H9 (cell line): ENCODE measurements at regions not wholly inside any gene's neighbourhood (a gene's known extent, or its start where the extent isn't known, plus 50 kb on each side); places are given as distances from the start of the nearest gene placed in this dataset.
A peak's percentile ranks its signal among the peaks of the same experiment; 100 is the strongest.

Experiments used
- DNase-seq: peaks from one replicate; pipeline ENCODE4 v3.0.0-alpha.2; 2017
- H2AFZ ChIP-seq: one replicate; pipeline ENCODE4 v1.6.1; 2013; ENCODE audit warnings: mild to moderate bottlenecking, low read length, control low read depth, moderate library complexity
- H2AK5ac ChIP-seq: 2 replicates; pipeline ENCODE4 v1.6.1; 2013; ENCODE audit warnings: low read length, control low read depth, mixed read lengths; ENCODE audit not compliant: insufficient read length
- H2BK120ac ChIP-seq: one replicate; pipeline ENCODE4 v1.6.1; 2013; ENCODE audit warnings: low read depth, mild to moderate bottlenecking, low read length, control low read depth, inconsistent platforms; ENCODE audit not compliant: poor library complexity, severe bottlenecking
- H2BK12ac ChIP-seq: 2 replicates; pipeline ENCODE4 v1.6.1; 2013; ENCODE audit warnings: low read length, control low read depth, mixed read lengths, low read depth; ENCODE audit not compliant: insufficient read length
- H2BK15ac ChIP-seq: 2 replicates; pipeline ENCODE4 v1.6.1; 2013; ENCODE audit warnings: low read depth, low read length, control low read depth
- H2BK20ac ChIP-seq: one replicate; pipeline ENCODE4 v1.6.1; 2013; ENCODE audit warnings: low read depth, mild to moderate bottlenecking, low read length, control low read depth, inconsistent platforms; ENCODE audit not compliant: poor library complexity, severe bottlenecking
- H2BK5ac ChIP-seq: 2 replicates; pipeline ENCODE4 v1.6.1; 2013; ENCODE audit warnings: low read length, control low read depth, mixed read lengths; ENCODE audit not compliant: insufficient read length
- H3K14ac ChIP-seq: 2 replicates; pipeline ENCODE4 v1.6.1; 2013; ENCODE audit warnings: low read length, control low read depth; ENCODE audit not compliant: insufficient read depth
- H3K18ac ChIP-seq: 2 replicates; pipeline ENCODE4 v1.6.1; 2013; ENCODE audit warnings: low read depth, mild to moderate bottlenecking, mixed read lengths, low read length, control low read depth; ENCODE audit not compliant: insufficient read length
- H3K23ac ChIP-seq: 2 replicates; pipeline ENCODE4 v1.6.1; 2013; ENCODE audit warnings: low read length, control low read depth, mixed read lengths, low read depth; ENCODE audit not compliant: insufficient read length
- H3K23me2 ChIP-seq: 2 replicates; pipeline ENCODE4 v1.6.1; 2013; ENCODE audit warnings: low read depth, mild to moderate bottlenecking, mixed read lengths, low read length, control low read depth; ENCODE audit not compliant: insufficient read length, poor library complexity, severe bottlenecking
- H3K27ac ChIP-seq: 2 replicates; pipeline ENCODE4 v1.5.1; 2013; ENCODE audit warnings: low read length, control low read depth, mixed read lengths, low read depth; ENCODE audit not compliant: insufficient read length
- H3K27me3 ChIP-seq: 2 replicates; pipeline ENCODE4 v1.6.1; 2013; ENCODE audit warnings: low read length, control low read depth, inconsistent platforms; ENCODE audit not compliant: insufficient read depth
- H3K4ac ChIP-seq: 2 replicates; pipeline ENCODE4 v1.6.1; 2013; ENCODE audit warnings: low read depth, mild to moderate bottlenecking, control low read depth, inconsistent platforms, low read length, moderate library complexity
- H3K4me1 ChIP-seq: 2 replicates; pipeline ENCODE4 v1.6.1; 2013; ENCODE audit warnings: low read length, control low read depth, inconsistent platforms; ENCODE audit not compliant: insufficient read depth
- H3K4me2 ChIP-seq: 2 replicates; pipeline ENCODE4 v1.6.1; 2013; ENCODE audit warnings: low read length, control low read depth, mixed read lengths; ENCODE audit not compliant: insufficient read length, insufficient read depth
- H3K56ac ChIP-seq: 2 replicates; pipeline ENCODE4 v1.6.1; 2013; ENCODE audit warnings: low read depth, mild to moderate bottlenecking, mixed read lengths, low read length, control low read depth; ENCODE audit not compliant: insufficient read length
- H3K79me1 ChIP-seq: 2 replicates; pipeline ENCODE4 v1.6.1; 2013; ENCODE audit warnings: low read depth, mild to moderate bottlenecking, moderate library complexity, low read length, control low read depth, inconsistent platforms; ENCODE audit not compliant: insufficient read depth, poor library complexity, severe bottlenecking
- H3K79me2 ChIP-seq: 2 replicates; pipeline ENCODE4 v1.6.1; 2013; ENCODE audit warnings: low read length, control low read depth, inconsistent platforms; ENCODE audit not compliant: insufficient read depth
- H3K9ac ChIP-seq: 2 replicates; pipeline ENCODE4 v1.6.1; 2013; ENCODE audit warnings: low read length, control low read depth, mixed read lengths; ENCODE audit not compliant: insufficient read length; ENCODE audit errors: extremely low read depth
- H3K9me3 ChIP-seq: one replicate; pipeline ENCODE4 v1.6.1; 2013; ENCODE audit warnings: low read depth, low read length, inconsistent platforms; ENCODE audit not compliant: control insufficient read depth
- H3T11ph ChIP-seq: one replicate; pipeline ENCODE4 v1.6.1; 2013; ENCODE audit warnings: mild to moderate bottlenecking, low read length, control low read depth, inconsistent platforms
- H4K20me1 ChIP-seq: one replicate; pipeline ENCODE4 v1.6.1; 2013; ENCODE audit not compliant: control insufficient read depth, insufficient read length, insufficient read depth
- H4K5ac ChIP-seq: 2 replicates; pipeline ENCODE4 v1.6.1; 2013; ENCODE audit warnings: low read depth, mild to moderate bottlenecking, mixed read lengths, low read length, control low read depth; ENCODE audit not compliant: insufficient read length
- H4K8ac ChIP-seq: replicated peaks from 2 replicates; pipeline ENCODE4 v1.6.1; 2013; ENCODE audit warnings: low read length, control low read depth, mixed read lengths, low read depth; ENCODE audit not compliant: insufficient read length
- H4K91ac ChIP-seq: 2 replicates; pipeline ENCODE4 v1.6.1; 2013; ENCODE audit warnings: low read depth, mild to moderate bottlenecking, moderate library complexity, mixed read lengths, low read length, control low read depth; ENCODE audit not compliant: insufficient read length
- H3K27ac Mint-ChIP-seq, 3 experiments: 2 replicates in 2 of 3; 3 replicates in 1 of 3; pipeline ENCODE4 v1.8.0; 2020 to 2021; ENCODE audit warnings: mixed read lengths in 3 of 3, mild to moderate bottlenecking in 1 of 3, moderate library complexity in 1 of 3
- H3K27me3 Mint-ChIP-seq: 2 replicates; pipeline ENCODE4 v1.8.0; 2021; ENCODE audit warnings: low read depth, mild to moderate bottlenecking, moderate library complexity, mixed read lengths
- H3K36me3 Mint-ChIP-seq, 3 experiments: 2 replicates in 2 of 3; 3 replicates in 1 of 3; pipeline ENCODE4 v1.8.0; 2020 to 2021; ENCODE audit warnings: low read depth in 3 of 3, mixed read lengths in 3 of 3; ENCODE audit not compliant: insufficient read depth in 1 of 3
- H3K4me1 Mint-ChIP-seq, 2 experiments: 2 replicates each; pipeline ENCODE4 v1.8.0; 2020; ENCODE audit warnings: mixed read lengths in 2 of 2
- H3K4me3 Mint-ChIP-seq, 2 experiments: 2 replicates in 1 of 2; 3 replicates in 1 of 2; pipeline ENCODE4 v1.8.0; 2020 to 2021; ENCODE audit warnings: mild to moderate bottlenecking in 2 of 2, mixed read lengths in 2 of 2, moderate library complexity in 1 of 2
- H3K9me3 Mint-ChIP-seq, 2 experiments: 2 replicates in 1 of 2; 3 replicates in 1 of 2; pipeline ENCODE4 v1.8.0; 2020; ENCODE audit warnings: mild to moderate bottlenecking in 2 of 2, mixed read lengths in 2 of 2, moderate library complexity in 1 of 2
- WGBS: extraction: QIAGEN DNeasy Blood & Tissue Kit; methylation state at CpG from one replicate; pipeline ENCODE4 v1.1.7; 2013; ENCODE audit warnings: missing lambda C conversion rate, low lambda C conversion rate, mixed read lengths; ENCODE audit not compliant: insufficient read length; ENCODE audit errors: extremely low coverage; 5-methylcytosine and 5-hydroxymethylcytosine counted together
- TF ChIP-seq, protein P1 (sequence below): fragments of 200-600 bp; sonication (generic); conservative IDR thresholded peaks from 3 replicates; pipeline ENCODE4 v1.8.0; 2021; ENCODE audit warnings: antibody characterized with exemption, mild to moderate bottlenecking

GRCh38 chr18:23077493-23078256 is 57.6 kb upstream of the CABLES1 start:
- Histone ChIP-seq H2AFZ (no peak overlapping the region), H3K4ac (no peak overlapping the region), H3K4me2 (no peak overlapping the region), H2BK15ac (no peak overlapping the region), H2BK120ac (no peak overlapping the region), H3K4me1 (no peaks in the 10 kb centered on the region), H2BK5ac (no peak overlapping the region), H3K23ac (no peak overlapping the region), H3K79me1 (no peaks in the 10 kb centered on the region), H4K20me1 (no peaks in the 10 kb centered on the region), H3K23me2 (no peaks in the 10 kb centered on the region), H3K27me3 (no peaks in the 10 kb centered on the region), H3K79me2 (no peaks in the 10 kb centered on the region), H2BK12ac (no peak overlapping the region), H3K9me3 (no peaks in the 10 kb centered on the region), H4K91ac (no peak overlapping the region), H2BK20ac (no peak overlapping the region), H3K14ac (no peak overlapping the region), H4K8ac (no peak overlapping the region), H3K18ac (no peak overlapping the region), H3K9ac (no peak overlapping the region), H3T11ph (no peak overlapping the region), H4K5ac (no peak overlapping the region), H2AK5ac (no peak overlapping the region), H3K27ac (no peak overlapping the region), H3K56ac (no peak overlapping the region)
- DNase-seq: no peak
- H3K4me1 Mint-ChIP-seq: 0 out of 4 replicates have a peak, but pooled peaks cover 0 to 3% of the 10 kb centered on the region in 2 experiments
- WGBS: no CpG with 5 or more reads among the region's 6 CpGs
- H3K4me3 Mint-ChIP-seq: no peak overlapping the region
- no peaks in the 10 kb centered on the region for H3K36me3 Mint-ChIP-seq
- peak overlapping the region in 1 of 3 experiments; percentile 94; a peak in 2 of 7 replicates for H3K27ac Mint-ChIP-seq
- peaks cover 2% of the 10 kb centered on the region; the same call in 1 of the 2 replicates for H3K27me3 Mint-ChIP-seq
- TF ChIP-seq, protein P1, sequence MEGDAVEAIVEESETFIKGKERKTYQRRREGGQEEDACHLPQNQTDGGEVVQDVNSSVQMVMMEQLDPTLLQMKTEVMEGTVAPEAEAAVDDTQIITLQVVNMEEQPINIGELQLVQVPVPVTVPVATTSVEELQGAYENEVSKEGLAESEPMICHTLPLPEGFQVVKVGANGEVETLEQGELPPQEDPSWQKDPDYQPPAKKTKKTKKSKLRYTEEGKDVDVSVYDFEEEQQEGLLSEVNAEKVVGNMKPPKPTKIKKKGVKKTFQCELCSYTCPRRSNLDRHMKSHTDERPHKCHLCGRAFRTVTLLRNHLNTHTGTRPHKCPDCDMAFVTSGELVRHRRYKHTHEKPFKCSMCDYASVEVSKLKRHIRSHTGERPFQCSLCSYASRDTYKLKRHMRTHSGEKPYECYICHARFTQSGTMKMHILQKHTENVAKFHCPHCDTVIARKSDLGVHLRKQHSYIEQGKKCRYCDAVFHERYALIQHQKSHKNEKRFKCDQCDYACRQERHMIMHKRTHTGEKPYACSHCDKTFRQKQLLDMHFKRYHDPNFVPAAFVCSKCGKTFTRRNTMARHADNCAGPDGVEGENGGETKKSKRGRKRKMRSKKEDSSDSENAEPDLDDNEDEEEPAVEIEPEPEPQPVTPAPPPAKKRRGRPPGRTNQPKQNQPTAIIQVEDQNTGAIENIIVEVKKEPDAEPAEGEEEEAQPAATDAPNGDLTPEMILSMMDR: peak; percentile 46; the same call in 2 of the 3 replicates
- H3K9me3 Mint-ChIP-seq: no peaks in the 10 kb centered on the region
